Breast epithelium (tissue), 4 donors: ENCODE measurements at regions not wholly inside any gene's neighbourhood (a gene's known extent, or its start where the extent isn't known, plus 50 kb on each side); places are given as distances from the start of the nearest gene placed in this dataset.

Experiments used
- DNase-seq, 2 donors: peaks; one replicate each; pipeline ENCODE4 v3.0.0-alpha.2; 2019; ENCODE audit warnings: low spot score in 2 of 2
- H3K27ac ChIP-seq, 2 donors: fragments of 200-600 bp; sonication (generic) in 1 of 2; one replicate each; pipeline ENCODE4 v1.5.1; 2016 to 2019; ENCODE audit warnings: mild to moderate bottlenecking in 1 of 2
- H3K27me3 ChIP-seq, 2 donors: fragments of 200-600 bp; sonication (generic) in 1 of 2; one replicate each; pipeline versions ENCODE4 v1.5.1 to v1.6.0; 2017 to 2019; ENCODE audit warnings: control low read depth in 1 of 2, mild to moderate bottlenecking in 1 of 2
- H3K36me3 ChIP-seq: fragments of 200-600 bp; one replicate; pipeline ENCODE4 v1.5.1; 2019
- H3K4me1 ChIP-seq, 2 donors: fragments of 200-600 bp; sonication (generic); one replicate each; pipeline ENCODE4 v1.5.1; 2016 to 2019; ENCODE audit warnings: control low read depth in 1 of 2
- H3K4me3 ChIP-seq, 3 donors: fragments of 200-600 bp; sonication (generic); 1 replicate in 2 of 3; 2 replicates in 1 of 3; pipeline ENCODE4 v1.5.1; 2016 to 2019; ENCODE audit warnings: mild to moderate bottlenecking in 3 of 3, moderate library complexity in 2 of 3
- H3K9me3 ChIP-seq, 2 donors: fragments of 200-600 bp; sonication (generic) in 1 of 2; one replicate each; pipeline ENCODE4 v1.5.1; 2016 to 2019; ENCODE audit warnings: control low read depth in 1 of 2
- POLR2A ChIP-seq: fragments of 450-650 bp; IDR thresholded peaks from one replicate; pipeline ENCODE4 v1.6.1; 2016; ENCODE audit warnings: antibody characterized with exemption, mild to moderate bottlenecking, moderate library complexity
- POLR2AphosphoS5 ChIP-seq, 3 donors: sonication (generic); formaldehyde crosslinking; IDR thresholded peaks; one replicate each; pipeline ENCODE4 v1.6.1; 2017; ENCODE audit warnings: antibody characterized with exemption in 3 of 3
- intact Hi-C: fragments of 100-400 bp; cut with DNase I; formaldehyde crosslinking; loops from one replicate; pipeline ENCODE4 v1.15.1; 2023; ENCODE audit warnings: low total_unique reads
- TF ChIP-seq, protein P1 (sequence below), 3 donors: fragments of 450-650 bp; IDR thresholded peaks; one replicate each; pipeline ENCODE4 v1.5.1; 2016 to 2017; ENCODE audit warnings: antibody characterized with exemption in 3 of 3, mild to moderate bottlenecking in 3 of 3, moderate library complexity in 3 of 3

DNA sequence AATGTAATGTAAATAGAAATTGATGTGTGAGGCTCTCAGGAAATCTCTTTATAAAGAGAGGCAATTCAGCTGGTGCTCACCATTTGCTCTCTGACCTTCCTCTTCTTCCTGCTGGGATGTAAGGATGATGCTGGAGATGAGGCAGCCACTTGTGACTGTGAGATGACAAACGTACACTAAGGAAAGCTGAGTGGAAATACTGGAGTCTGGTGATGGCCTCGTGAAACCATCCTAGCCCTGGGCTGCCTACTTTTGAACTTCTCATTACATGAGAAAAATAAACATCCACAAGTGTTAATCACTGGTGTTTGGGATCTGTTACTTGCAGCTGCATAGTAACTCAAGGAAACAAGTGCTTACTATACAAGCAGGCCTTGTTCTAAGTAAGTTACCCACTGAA is 114.9 kb upstream of the NHSL1 start:
- H3K4me1 ChIP-seq, result no peaks in the 10 kb centered on the region
- no peaks in the 10 kb centered on the region for H3K9me3 ChIP-seq
- intact Hi-C loops, result no loop called here
- no peak overlapping the region for H3K4me3 ChIP-seq
- H3K36me3 ChIP-seq, result no peaks in the 10 kb centered on the region
- H3K27me3 ChIP-seq, result no peaks in the 10 kb centered on the region
- no peak overlapping the region for H3K27ac ChIP-seq
- TF ChIP-seq, protein P1, sequence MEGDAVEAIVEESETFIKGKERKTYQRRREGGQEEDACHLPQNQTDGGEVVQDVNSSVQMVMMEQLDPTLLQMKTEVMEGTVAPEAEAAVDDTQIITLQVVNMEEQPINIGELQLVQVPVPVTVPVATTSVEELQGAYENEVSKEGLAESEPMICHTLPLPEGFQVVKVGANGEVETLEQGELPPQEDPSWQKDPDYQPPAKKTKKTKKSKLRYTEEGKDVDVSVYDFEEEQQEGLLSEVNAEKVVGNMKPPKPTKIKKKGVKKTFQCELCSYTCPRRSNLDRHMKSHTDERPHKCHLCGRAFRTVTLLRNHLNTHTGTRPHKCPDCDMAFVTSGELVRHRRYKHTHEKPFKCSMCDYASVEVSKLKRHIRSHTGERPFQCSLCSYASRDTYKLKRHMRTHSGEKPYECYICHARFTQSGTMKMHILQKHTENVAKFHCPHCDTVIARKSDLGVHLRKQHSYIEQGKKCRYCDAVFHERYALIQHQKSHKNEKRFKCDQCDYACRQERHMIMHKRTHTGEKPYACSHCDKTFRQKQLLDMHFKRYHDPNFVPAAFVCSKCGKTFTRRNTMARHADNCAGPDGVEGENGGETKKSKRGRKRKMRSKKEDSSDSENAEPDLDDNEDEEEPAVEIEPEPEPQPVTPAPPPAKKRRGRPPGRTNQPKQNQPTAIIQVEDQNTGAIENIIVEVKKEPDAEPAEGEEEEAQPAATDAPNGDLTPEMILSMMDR (IDR thresholded peaks at IDR 0.05), result no peak
- no peak for TF ChIP-seq POLR2AphosphoS5 (IDR thresholded peaks at IDR 0.05)
- TF ChIP-seq POLR2A, result no peak
- no peak for DNase-seq

DNA sequence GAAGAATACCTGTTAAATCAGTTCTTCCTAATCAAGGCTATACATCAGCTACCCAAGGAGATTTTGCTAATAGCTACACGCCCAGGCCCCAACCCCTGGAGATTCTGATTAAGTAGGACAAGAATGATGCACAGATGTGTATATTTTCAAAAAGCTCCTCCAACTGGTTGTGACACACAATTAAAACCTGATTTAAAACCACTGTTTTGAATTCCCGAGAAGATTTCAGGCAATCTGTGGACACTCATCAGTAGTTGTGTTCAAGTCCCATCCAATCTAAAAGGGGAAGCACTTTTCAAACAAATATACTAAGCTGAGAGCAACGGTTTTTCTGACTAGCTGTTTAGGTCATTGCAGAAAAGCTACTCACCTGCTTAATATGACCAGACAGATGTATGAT is 118.9 kb upstream of the NHSL1 start:
- H3K27me3 ChIP-seq, result no peaks in the 10 kb centered on the region
- no peak overlapping the region for H3K27ac ChIP-seq
- H3K9me3 ChIP-seq, result no peaks in the 10 kb centered on the region
- no peak for DNase-seq
- TF ChIP-seq POLR2A (no peak), POLR2AphosphoS5 (IDR thresholded peaks at IDR 0.05) (no peak)
- TF ChIP-seq, protein P1 (IDR thresholded peaks at IDR 0.05), result no peak
- no peaks in the 10 kb centered on the region for H3K4me1 ChIP-seq
- no peak overlapping the region for H3K4me3 ChIP-seq
- no peaks in the 10 kb centered on the region for H3K36me3 ChIP-seq
- intact Hi-C loops, result no loop called here

DNA sequence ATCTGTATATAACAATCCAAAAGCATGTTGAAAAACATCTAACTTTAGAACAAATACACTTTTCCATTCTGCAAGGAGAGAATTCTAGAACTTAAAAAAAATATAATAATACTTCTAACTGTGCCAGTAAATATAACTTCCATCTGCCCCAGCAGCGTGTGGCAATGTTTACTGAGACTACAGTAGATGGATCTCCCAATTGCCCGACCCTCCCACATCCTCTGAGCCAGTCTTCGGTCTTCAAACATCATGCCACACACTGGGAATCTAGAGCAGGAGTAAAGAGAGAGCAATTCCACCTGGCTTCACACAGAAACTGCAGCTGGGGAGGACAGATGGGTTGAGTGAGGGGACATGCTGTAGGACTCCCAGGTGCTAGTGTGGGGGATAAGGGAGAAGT is 121.3 kb upstream of the NHSL1 start:
- Histone ChIP-seq H3K27ac (no peak overlapping the region), H3K27me3 (no peaks in the 10 kb centered on the region), H3K4me1 (no peaks in the 10 kb centered on the region), H3K9me3 (no peaks in the 10 kb centered on the region), H3K36me3 (no peaks in the 10 kb centered on the region), H3K4me3 (no peak overlapping the region)
- intact Hi-C loops, result no loop called here
- DNase-seq, result no peak
- no peak for TF ChIP-seq POLR2AphosphoS5 (IDR thresholded peaks at IDR 0.05)
- TF ChIP-seq, protein P1 (IDR thresholded peaks at IDR 0.05), result no peak
- no peak for TF ChIP-seq POLR2A

DNA sequence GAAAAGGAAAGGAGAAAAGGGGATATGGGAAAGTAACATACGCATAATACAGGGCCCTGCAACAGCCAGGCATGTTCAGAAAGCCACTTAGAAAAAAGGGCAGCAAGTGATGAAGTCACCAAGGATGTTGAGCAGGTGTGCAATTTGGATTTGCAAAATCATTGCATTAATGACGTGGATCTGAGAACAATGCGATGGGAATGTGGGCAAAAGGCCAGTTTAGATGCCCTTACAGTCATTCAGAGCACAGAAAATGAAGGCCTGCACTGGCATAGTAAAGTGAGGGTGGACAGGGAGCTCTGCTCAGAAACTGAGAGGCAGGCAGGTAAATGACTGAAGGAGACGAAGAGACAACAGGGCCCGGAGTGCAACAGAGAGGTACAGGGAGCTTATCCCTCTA is 123.7 kb upstream of the NHSL1 start:
- TF ChIP-seq POLR2A (no peak), POLR2AphosphoS5 (IDR thresholded peaks at IDR 0.05) (no peak)
- TF ChIP-seq, protein P1 (IDR thresholded peaks at IDR 0.05), result no peak
- intact Hi-C loops, result no loop called here

DNA sequence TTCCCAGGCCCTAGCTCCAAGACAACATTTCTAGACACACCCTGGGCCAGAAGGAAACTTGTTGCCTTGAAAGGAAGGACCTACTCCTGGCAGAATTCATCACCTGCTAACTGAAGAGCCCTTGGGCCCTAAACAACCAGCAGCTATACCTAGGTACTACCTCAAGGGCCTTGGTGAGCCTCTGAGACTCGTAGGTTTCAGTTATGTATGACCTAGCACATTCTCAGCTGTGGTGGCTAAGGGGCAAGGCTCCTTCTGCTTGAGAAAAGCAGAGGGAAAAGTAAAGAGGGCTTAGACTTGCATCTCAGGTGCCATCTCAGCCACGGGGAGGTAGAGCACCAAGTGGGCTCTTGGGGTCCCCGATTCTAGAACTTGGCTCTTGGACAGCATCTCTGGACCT is 132.3 kb upstream of the NHSL1 start:
- no peaks in the 10 kb centered on the region for H3K27me3 ChIP-seq
- TF ChIP-seq, protein P1 (IDR thresholded peaks at IDR 0.05), result no peak
- TF ChIP-seq POLR2AphosphoS5 (IDR thresholded peaks at IDR 0.05), result no peak
- TF ChIP-seq POLR2A, result no peak
- H3K36me3 ChIP-seq, result no peaks in the 10 kb centered on the region
- no peaks in the 10 kb centered on the region for H3K9me3 ChIP-seq
- intact Hi-C loops, result no loop called here
- no peak for DNase-seq
- no peaks in the 10 kb centered on the region for H3K4me1 ChIP-seq
- H3K27ac ChIP-seq, result no peak overlapping the region
- no peak overlapping the region for H3K4me3 ChIP-seq

More for the DNA sequence above, 123.7 kb upstream of the NHSL1 start:
- Histone ChIP-seq H3K4me1 (no peaks in the 10 kb centered on the region), H3K27me3 (no peaks in the 10 kb centered on the region), H3K4me3 (no peak overlapping the region), H3K9me3 (no peaks in the 10 kb centered on the region), H3K27ac (no peak overlapping the region), H3K36me3 (no peaks in the 10 kb centered on the region)
- no peak for DNase-seq
